Cardiac fibroblast (primary cell): ENCODE measurements at regions not wholly inside any gene's neighbourhood (a gene's known extent, or its start where the extent isn't known, plus 50 kb on each side); places are given as distances from the start of the nearest gene placed in this dataset.

Source experiments
- DNase-seq, 2 donors: peaks; one replicate each; pipeline versions ENCODE4 v3.0.0 to v3.0.0-alpha.2; 2010; ENCODE audit warnings: low read depth in 2 of 2
- H3K4me3 ChIP-seq, 2 donors: replicated peaks in 1 of 2; 1 replicate in 1 of 2; 2 replicates in 1 of 2; pipeline ENCODE4 v1.5.1; 2011; ENCODE audit warnings: low read depth in 2 of 2, low read length in 2 of 2, mild to moderate bottlenecking in 2 of 2, moderate library complexity in 1 of 2
- CTCF ChIP-seq: IDR thresholded peaks from one replicate; pipeline ENCODE4 v1.5.1; 2011; ENCODE audit warnings: low read depth, mild to moderate bottlenecking, low read length, inconsistent platforms

GRCh38 chr2:105950521-105951383 is 206.0 kb downstream of the NCK2 start:
- no peak overlapping the region for H3K4me3 ChIP-seq
- DNase-seq: peak in 1 of 2 donors; percentile 9
- no peak for TF ChIP-seq CTCF

DNA sequence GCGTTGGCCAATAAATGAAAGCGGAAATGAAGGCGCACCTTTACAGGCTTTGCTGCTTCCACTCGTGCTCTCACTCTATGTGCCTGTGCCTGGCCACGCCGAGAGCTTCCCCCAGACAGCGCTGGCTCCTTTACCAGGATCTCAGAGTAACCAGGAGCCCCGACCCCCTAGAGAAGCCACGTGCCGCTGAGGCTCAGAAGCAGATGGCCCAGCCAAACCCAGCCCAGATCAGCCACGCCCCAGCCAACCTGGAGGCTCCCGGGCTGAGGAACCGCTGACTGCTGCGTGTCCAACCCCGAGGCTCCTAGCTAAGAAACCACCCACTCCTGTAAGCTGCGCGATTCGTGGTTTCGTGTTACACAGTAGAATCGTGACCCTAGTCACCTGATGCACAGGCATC is 199.3 kb downstream of the NCK2 start:
- no peak for TF ChIP-seq CTCF
- H3K4me3 ChIP-seq: no peak overlapping the region
- no peak for DNase-seq
